Esophagus squamous epithelium (tissue), 5 donors: ENCODE measurements at regions not wholly inside any gene's neighbourhood (a gene's known extent, or its start where the extent isn't known, plus 50 kb on each side); places are given as distances from the start of the nearest gene placed in this dataset.
"Not testable (repeated sequence)": the region's sequence is repeated elsewhere in the genome, so short reads cannot be mapped to it uniquely, and the experiment has no call there.

Experiments used
- DNase-seq: peaks from one replicate; lab custom pipeline; 2025; lab: John Stamatoyannopoulos, UW
- H3K27ac ChIP-seq, 4 donors: fragments of 200-600 bp; sonication (generic); one replicate each; pipeline ENCODE4 v1.5.1; 2016 to 2019; ENCODE audit warnings: mild to moderate bottlenecking in 1 of 4
- H3K27me3 ChIP-seq, 4 donors: fragments of 200-600 bp; sonication (generic); 1 replicate in 3 of 4; 2 replicates in 1 of 4; pipeline versions ENCODE4 v1.5.1 to v1.6.0; 2017 to 2021; ENCODE audit warnings: antibody characterized with exemption in 1 of 4
- H3K36me3 ChIP-seq, 3 donors: fragments of 200-600 bp; sonication (generic); one replicate each; pipeline ENCODE4 v1.5.1; 2016 to 2019
- H3K4me1 ChIP-seq, 3 donors: fragments of 200-600 bp; sonication (generic); one replicate each; pipeline ENCODE4 v1.5.1; 2017 to 2019
- H3K4me3 ChIP-seq, 4 donors: fragments of 200-600 bp; sonication (generic); 1 replicate in 3 of 4; 2 replicates in 1 of 4; pipeline ENCODE4 v1.5.1; 2016 to 2019; ENCODE audit warnings: mild to moderate bottlenecking in 2 of 4, moderate library complexity in 1 of 4
- H3K9me3 ChIP-seq, 3 donors: fragments of 200-600 bp; sonication (generic); one replicate each; pipeline ENCODE4 v1.5.1; 2016 to 2019
- POLR2A ChIP-seq, 4 donors: fragments of 450-650 bp; IDR thresholded peaks; one replicate each; pipeline ENCODE4 v1.6.1; 2017; ENCODE audit warnings: antibody characterized with exemption in 4 of 4, mild to moderate bottlenecking in 4 of 4, moderate library complexity in 3 of 4
- WGBS, 2 donors: methylation state at CpG; one replicate each; pipeline ENCODE4 v1.1.5; 2018; 5-methylcytosine and 5-hydroxymethylcytosine counted together
- intact Hi-C: fragments of 100-400 bp; cut with DNase I; formaldehyde crosslinking; loops from one replicate; pipeline ENCODE4 v1.15.0; 2022
- TF ChIP-seq, protein P1 (sequence below), 6 experiments: fragments of 450-650 bp in 4 of 6; fragments of 200-600 bp in 2 of 6; sonication (generic) in 2 of 6; IDR thresholded peaks; one replicate each; pipeline ENCODE4 v1.5.1; 2016 to 2019; ENCODE audit warnings: antibody characterized with exemption in 6 of 6, mild to moderate bottlenecking in 4 of 6, moderate library complexity in 4 of 6
- donor health status: DM: yes; HTN: yes; CAD: no.

GRCh38 chr18:59038295-59039039 lies 101.2 kb upstream of the SEC11C start:
- Histone ChIP-seq H3K27ac (no peak overlapping the region), H3K4me1 (peaks cover 7 to 19% (median 11%) of the 10 kb centered on the region in 3 donors), H3K27me3 (no peaks in the 10 kb centered on the region), H3K36me3 (no peaks in the 10 kb centered on the region), H3K4me3 (no peak overlapping the region), H3K9me3 (no peaks in the 10 kb centered on the region)
- TF ChIP-seq, protein P1, sequence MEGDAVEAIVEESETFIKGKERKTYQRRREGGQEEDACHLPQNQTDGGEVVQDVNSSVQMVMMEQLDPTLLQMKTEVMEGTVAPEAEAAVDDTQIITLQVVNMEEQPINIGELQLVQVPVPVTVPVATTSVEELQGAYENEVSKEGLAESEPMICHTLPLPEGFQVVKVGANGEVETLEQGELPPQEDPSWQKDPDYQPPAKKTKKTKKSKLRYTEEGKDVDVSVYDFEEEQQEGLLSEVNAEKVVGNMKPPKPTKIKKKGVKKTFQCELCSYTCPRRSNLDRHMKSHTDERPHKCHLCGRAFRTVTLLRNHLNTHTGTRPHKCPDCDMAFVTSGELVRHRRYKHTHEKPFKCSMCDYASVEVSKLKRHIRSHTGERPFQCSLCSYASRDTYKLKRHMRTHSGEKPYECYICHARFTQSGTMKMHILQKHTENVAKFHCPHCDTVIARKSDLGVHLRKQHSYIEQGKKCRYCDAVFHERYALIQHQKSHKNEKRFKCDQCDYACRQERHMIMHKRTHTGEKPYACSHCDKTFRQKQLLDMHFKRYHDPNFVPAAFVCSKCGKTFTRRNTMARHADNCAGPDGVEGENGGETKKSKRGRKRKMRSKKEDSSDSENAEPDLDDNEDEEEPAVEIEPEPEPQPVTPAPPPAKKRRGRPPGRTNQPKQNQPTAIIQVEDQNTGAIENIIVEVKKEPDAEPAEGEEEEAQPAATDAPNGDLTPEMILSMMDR (IDR thresholded peaks at IDR 0.05), result no peak
- no peak for TF ChIP-seq POLR2A (IDR thresholded peaks at IDR 0.05)
- WGBS, 2 donors, result 75 to 84% methylated on average over 8 of the region's 8 CpGs
- DNase-seq, result no peak
- intact Hi-C loops, result no loop called here

DNA sequence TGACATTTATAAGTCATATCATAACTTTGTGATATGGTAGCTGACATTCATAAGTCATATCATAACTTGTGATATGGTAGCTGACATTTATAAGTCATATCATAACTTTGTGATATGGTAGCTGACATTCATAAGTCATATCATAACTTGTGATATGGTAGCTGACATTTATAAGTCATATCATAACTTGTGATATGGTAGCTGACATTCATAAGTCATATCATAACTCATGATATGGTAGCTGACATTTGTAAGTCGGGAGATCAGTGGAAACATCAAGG lies 100.7 kb upstream of the SEC11C start:
- WGBS, 2 donors, result 88% methylated on average over 1 of the region's 1 CpG
- H3K4me3 ChIP-seq, DNase-seq, H3K36me3 ChIP-seq, H3K9me3 ChIP-seq, H3K27ac ChIP-seq, intact Hi-C loops, H3K27me3 ChIP-seq: not testable (repeated sequence)
- H3K4me1 ChIP-seq, result peaks cover 7 to 19% (median 11%) of the 10 kb centered on the region in 3 donors

DNA sequence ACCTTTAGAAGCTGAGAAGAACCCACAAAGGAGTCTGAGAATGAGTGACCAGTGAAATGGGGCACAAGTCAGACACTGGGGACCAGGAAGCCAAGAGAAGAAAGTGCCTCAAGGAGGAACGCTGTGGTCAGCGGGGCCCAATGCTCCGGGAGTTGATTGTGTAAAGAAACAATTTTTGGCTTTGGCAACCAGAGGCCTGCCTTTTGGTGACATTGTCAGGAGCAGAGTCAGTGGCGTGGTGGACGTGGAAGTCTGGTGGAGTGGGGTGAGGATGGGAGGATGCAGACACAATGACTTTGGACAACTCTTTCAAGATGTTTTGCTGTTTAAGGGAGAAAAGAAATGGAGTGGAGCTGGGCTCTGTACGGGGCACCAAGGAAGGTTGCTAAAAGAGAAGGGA lies 100.2 kb upstream of the SEC11C start:
- Histone ChIP-seq H3K4me1 (peaks cover 7 to 19% (median 11%) of the 10 kb centered on the region in 3 donors), H3K36me3 (no peaks in the 10 kb centered on the region), H3K27me3 (no peaks in the 10 kb centered on the region), H3K9me3 (no peaks in the 10 kb centered on the region), H3K27ac (no peak overlapping the region), H3K4me3 (no peak overlapping the region)
- 94 to 96% methylated on average over 6 of the region's 6 CpGs for WGBS, 2 donors
- intact Hi-C loops, result no loop called here
- TF ChIP-seq, protein P1 (IDR thresholded peaks at IDR 0.05), result no peak
- no peak for TF ChIP-seq POLR2A (IDR thresholded peaks at IDR 0.05)
- no peak for DNase-seq

GRCh38 chr18:59040770-59041148 lies 98.9 kb upstream of the SEC11C start:
- no peak for DNase-seq
- Histone ChIP-seq H3K4me1 (peaks cover 7 to 19% (median 11%) of the 10 kb centered on the region in 3 donors), H3K36me3 (no peaks in the 10 kb centered on the region), H3K9me3 (no peaks in the 10 kb centered on the region), H3K4me3 (no peak overlapping the region), H3K27ac (no peak overlapping the region), H3K27me3 (no peaks in the 10 kb centered on the region)
- 75 to 85% methylated on average over 5 to 8 of the region's 8 CpGs for WGBS, 2 donors
- no peak for TF ChIP-seq POLR2A (IDR thresholded peaks at IDR 0.05)
- TF ChIP-seq, protein P1 (IDR thresholded peaks at IDR 0.05), result no peak
- intact Hi-C loops, result no loop called here

DNA sequence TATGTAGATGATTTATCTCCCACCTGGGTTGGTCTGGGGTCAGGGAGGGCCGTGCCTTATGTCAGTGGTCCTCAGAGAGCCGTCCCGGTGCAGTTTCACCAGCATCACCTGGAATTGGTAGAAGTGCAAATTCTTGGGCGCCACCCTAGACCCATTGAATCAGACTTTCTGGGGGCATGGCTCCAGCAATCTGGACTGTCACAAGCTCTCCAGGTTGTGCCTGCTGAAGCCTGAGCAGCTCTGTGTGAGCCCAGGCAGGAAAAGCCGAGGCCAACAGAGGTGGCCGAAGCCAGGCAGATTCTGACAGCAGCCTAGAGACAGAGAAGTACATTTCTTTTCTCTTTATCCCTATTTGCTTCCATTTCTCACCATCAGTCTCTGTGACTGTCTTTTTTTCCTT lies 98.4 kb upstream of the SEC11C start:
- Histone ChIP-seq H3K36me3 (no peaks in the 10 kb centered on the region), H3K9me3 (no peaks in the 10 kb centered on the region), H3K4me1 (peaks cover 7 to 19% (median 11%) of the 10 kb centered on the region in 3 donors), H3K27me3 (no peaks in the 10 kb centered on the region), H3K27ac (no peak overlapping the region), H3K4me3 (no peak overlapping the region)
- no peak for DNase-seq
- 66 to 76% methylated on average over 6 of the region's 6 CpGs for WGBS, 2 donors
- TF ChIP-seq, protein P1 (IDR thresholded peaks at IDR 0.05), result no peak
- TF ChIP-seq POLR2A (IDR thresholded peaks at IDR 0.05), result no peak
- intact Hi-C loops, result no loop called here
